ENCODE measurements at regions not wholly inside any gene's neighbourhood (a gene's known extent, or its start where the extent isn't known, plus 50 kb on each side); places are given as distances from the start of the nearest gene placed in this dataset.

DNA sequence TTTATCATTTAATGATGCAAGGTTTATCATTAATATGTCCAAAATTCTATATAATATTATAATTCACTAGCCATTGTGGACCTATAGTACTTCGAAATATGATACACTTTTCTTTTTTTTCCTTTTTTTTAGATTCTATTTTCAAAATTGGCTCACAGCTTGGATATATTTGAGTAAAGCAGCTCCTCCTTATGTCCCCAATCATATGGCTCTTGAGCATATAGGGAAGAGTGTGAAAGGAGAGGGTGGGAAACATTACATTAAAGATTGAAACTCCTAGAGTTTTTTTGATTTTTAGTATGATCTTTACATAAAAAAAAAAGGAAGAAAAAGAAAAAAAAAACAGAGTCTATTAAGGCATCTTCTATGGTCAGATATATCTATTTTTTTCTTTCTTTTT lies 457.9 kb downstream of the RIT2 start:
- TF ChIP-seq, protein P1, sequence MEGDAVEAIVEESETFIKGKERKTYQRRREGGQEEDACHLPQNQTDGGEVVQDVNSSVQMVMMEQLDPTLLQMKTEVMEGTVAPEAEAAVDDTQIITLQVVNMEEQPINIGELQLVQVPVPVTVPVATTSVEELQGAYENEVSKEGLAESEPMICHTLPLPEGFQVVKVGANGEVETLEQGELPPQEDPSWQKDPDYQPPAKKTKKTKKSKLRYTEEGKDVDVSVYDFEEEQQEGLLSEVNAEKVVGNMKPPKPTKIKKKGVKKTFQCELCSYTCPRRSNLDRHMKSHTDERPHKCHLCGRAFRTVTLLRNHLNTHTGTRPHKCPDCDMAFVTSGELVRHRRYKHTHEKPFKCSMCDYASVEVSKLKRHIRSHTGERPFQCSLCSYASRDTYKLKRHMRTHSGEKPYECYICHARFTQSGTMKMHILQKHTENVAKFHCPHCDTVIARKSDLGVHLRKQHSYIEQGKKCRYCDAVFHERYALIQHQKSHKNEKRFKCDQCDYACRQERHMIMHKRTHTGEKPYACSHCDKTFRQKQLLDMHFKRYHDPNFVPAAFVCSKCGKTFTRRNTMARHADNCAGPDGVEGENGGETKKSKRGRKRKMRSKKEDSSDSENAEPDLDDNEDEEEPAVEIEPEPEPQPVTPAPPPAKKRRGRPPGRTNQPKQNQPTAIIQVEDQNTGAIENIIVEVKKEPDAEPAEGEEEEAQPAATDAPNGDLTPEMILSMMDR (IDR thresholded peaks at IDR 0.05), result no peak
- TF ChIP-seq POLR2A (IDR thresholded peaks at IDR 0.05), result no peak
